Calu3 (cell line): ENCODE measurements at regions not wholly inside any gene's neighbourhood (a gene's known extent, or its start where the extent isn't known, plus 50 kb on each side); places are given as distances from the start of the nearest gene placed in this dataset.

Experiments
- BruUV-seq: library from RNA; stranded (reverse); fragments of 400-500 nt; replicated peaks from 2 replicates; lab custom pipeline; 2021; lab: Mats Ljungman, UMichigan
- CTCF ChIA-PET: fragments of 300-600 bp; sonication (Branson Sonifier 250); formaldehyde crosslinking; loops from one replicate; lab custom pipeline; 2022; ENCODE audit warnings: antibody characterized with exemption; lab: Charles Lee
- DNase-seq: peaks from one replicate; pipeline ENCODE4 v3.0.0; 2022
- H3K27ac Mint-ChIP-seq: one replicate; pipeline ENCODE4 v1.8.0; 2022; ENCODE audit warnings: mixed read lengths; ENCODE audit not compliant: unreplicated experiment
- H3K27me3 Mint-ChIP-seq: one replicate; pipeline ENCODE4 v1.8.0; 2022; ENCODE audit warnings: mixed read lengths; ENCODE audit not compliant: unreplicated experiment
- H3K36me3 Mint-ChIP-seq: one replicate; pipeline ENCODE4 v1.8.0; 2022; ENCODE audit warnings: mild to moderate bottlenecking, moderate library complexity, mixed read lengths; ENCODE audit not compliant: insufficient read depth, unreplicated experiment
- H3K4me1 Mint-ChIP-seq: one replicate; pipeline ENCODE4 v1.8.0; 2022; ENCODE audit warnings: mild to moderate bottlenecking, low read depth, mixed read lengths; ENCODE audit not compliant: unreplicated experiment
- H3K4me3 Mint-ChIP-seq: one replicate; pipeline ENCODE4 v1.8.0; 2022; ENCODE audit warnings: mild to moderate bottlenecking, low read depth, moderate library complexity, mixed read lengths; ENCODE audit not compliant: unreplicated experiment
- H3K9me3 Mint-ChIP-seq: one replicate; pipeline ENCODE4 v1.8.0; 2022; ENCODE audit warnings: low read depth, mixed read lengths; ENCODE audit not compliant: unreplicated experiment
- CTCF ChIP-seq: fragments of 200-600 bp; IDR thresholded peaks from one replicate; pipeline ENCODE4 v1.8.0; 2022; ENCODE audit warnings: antibody characterized with exemption; ENCODE audit not compliant: unreplicated experiment
- intact Hi-C: fragments of 100-400 bp; cut with micrococcal nuclease; formaldehyde crosslinking; loops from one replicate; pipeline ENCODE4 v1.10.0; 2022; ENCODE audit not compliant: unreplicated experiment

- no peaks in the 10 kb centered on the region for H3K36me3 Mint-ChIP-seq
- no peak for DNase-seq
- H3K9me3 Mint-ChIP-seq: no peaks in the 10 kb centered on the region
- no peak overlapping the region for H3K27ac Mint-ChIP-seq
- CTCF ChIA-PET: no interaction called here
- TF ChIP-seq CTCF: no peak
- intact Hi-C loops: no loop called here
- BruUV-seq: no TSS peak
- H3K27me3 Mint-ChIP-seq: no peaks in the 10 kb centered on the region
- no peak overlapping the region for H3K4me3 Mint-ChIP-seq
- H3K4me1 Mint-ChIP-seq: peaks cover 10% of the 10 kb centered on the region
Measured at GRCh38 chr12:58570411-58570810, 349.9 kb downstream of the LRIG3 start.

GRCh38 chr12:58575256-58575655, 345.0 kb downstream of the LRIG3 start:
- TF ChIP-seq CTCF: no peak
- no peak for DNase-seq
- Mint-ChIP-seq H3K9me3 (no peaks in the 10 kb centered on the region), H3K4me1 (peaks cover 10% of the 10 kb centered on the region), H3K27me3 (no peaks in the 10 kb centered on the region), H3K36me3 (no peaks in the 10 kb centered on the region), H3K4me3 (no peak overlapping the region), H3K27ac (no peak overlapping the region)
- intact Hi-C loops: no loop called here
- CTCF ChIA-PET: no interaction called here
- no TSS peak for BruUV-seq

- CTCF ChIA-PET: no interaction called here
- Mint-ChIP-seq H3K27ac (no peak overlapping the region), H3K4me1 (peaks cover 10% of the 10 kb centered on the region), H3K4me3 (no peak overlapping the region), H3K36me3 (no peaks in the 10 kb centered on the region), H3K27me3 (no peaks in the 10 kb centered on the region), H3K9me3 (no peaks in the 10 kb centered on the region)
- DNase-seq: no peak
- intact Hi-C loops: no loop called here
- no TSS peak for BruUV-seq
- no peak for TF ChIP-seq CTCF
Measured at GRCh38 chr12:58576081-58576480, 344.2 kb downstream of the LRIG3 start.

GRCh38 chr12:58576916-58577315, 343.4 kb downstream of the LRIG3 start:
- H3K4me1 Mint-ChIP-seq: peaks cover 10% of the 10 kb centered on the region
- CTCF ChIA-PET: no interaction called here
- BruUV-seq: no TSS peak
- no peak for TF ChIP-seq CTCF
- no peak overlapping the region for H3K4me3 Mint-ChIP-seq
- H3K27me3 Mint-ChIP-seq: no peaks in the 10 kb centered on the region
- no peak overlapping the region for H3K27ac Mint-ChIP-seq
- no peak for DNase-seq
- no peaks in the 10 kb centered on the region for H3K9me3 Mint-ChIP-seq
- no peaks in the 10 kb centered on the region for H3K36me3 Mint-ChIP-seq
- intact Hi-C loops: no loop called here

GRCh38 chr12:58580095-58580494, 340.2 kb downstream of the LRIG3 start:
- no TSS peak for BruUV-seq

More at GRCh38 chr12:58580095-58580494, 340.2 kb downstream of the LRIG3 start:
- Mint-ChIP-seq H3K4me3 (no peak overlapping the region), H3K4me1 (no peaks in the 10 kb centered on the region), H3K27me3 (no peaks in the 10 kb centered on the region), H3K9me3 (no peaks in the 10 kb centered on the region), H3K36me3 (no peaks in the 10 kb centered on the region), H3K27ac (no peak overlapping the region)
- TF ChIP-seq CTCF: no peak
- CTCF ChIA-PET: no interaction called here
- DNase-seq: no peak
- intact Hi-C loops: no loop called here
